ENCODE measurements at regions not wholly inside any gene's neighbourhood (a gene's known extent, or its start where the extent isn't known, plus 50 kb on each side); places are given as distances from the start of the nearest gene placed in this dataset.

- H3K36me3 Mint-ChIP-seq (ENCODE audit: low read depth) = no peaks in the 10 kb centered on the region
- H3K9me3 Mint-ChIP-seq = no peaks in the 10 kb centered on the region
- H3K27ac Mint-ChIP-seq = no peak overlapping the region
- WGBS, 2 experiments (ENCODE audit: insufficient coverage in 1 of 2, insufficient read length in 1 of 2) = 89 to 95% methylated on average over 3 to 6 of the region's 6 CpGs
- TF ChIP-seq CTCF (conservative IDR thresholded peaks at IDR 0.05) = no peak
- no peaks in the 10 kb centered on the region for H3K27me3 ChIP-seq (ENCODE audit: control insufficient read depth, insufficient read depth, low read length, poor library complexity, severe bottlenecking)
- no peaks in the 10 kb centered on the region for H3K4me1 ChIP-seq (ENCODE audit: control insufficient read depth, insufficient read depth, low read length)
- H3K9ac ChIP-seq (ENCODE audit: extremely low read depth, low read length, poor library complexity, severe bottlenecking) = no peak overlapping the region
- peaks cover 5% of the 10 kb centered on the region for H3K4me1 Mint-ChIP-seq
- peaks cover 4% of the 10 kb centered on the region for H3K27me3 Mint-ChIP-seq (ENCODE audit: insufficient read depth)
- H3K27ac ChIP-seq (ENCODE audit: low read depth, low read length) = no peak overlapping the region
- no peaks in the 10 kb centered on the region for H3K9me3 ChIP-seq (ENCODE audit: control insufficient read depth, low read length)
- H3K36me3 ChIP-seq (ENCODE audit: control insufficient read depth, insufficient read depth, low read length) = no peaks in the 10 kb centered on the region
- DNase-seq = no peak
- no peak overlapping the region for H3K4me3 Mint-ChIP-seq
- no peak overlapping the region for H3K4me3 ChIP-seq (ENCODE audit: low read length)
These were observed 365.3 kb upstream of the ZFHX3 start for GRCh38 chr16:73413091-73413829.

- H3K27me3 Mint-ChIP-seq (ENCODE audit: insufficient read depth) = peaks cover 2% of the 10 kb centered on the region
- no peak for TF ChIP-seq CTCF (conservative IDR thresholded peaks at IDR 0.05)
- no peaks in the 10 kb centered on the region for H3K36me3 Mint-ChIP-seq (ENCODE audit: low read depth)
- no peak overlapping the region for H3K4me3 Mint-ChIP-seq
- Histone ChIP-seq H3K27ac (ENCODE audit: low read depth, low read length) (no peak overlapping the region), H3K36me3 (ENCODE audit: control insufficient read depth, insufficient read depth, low read length) (no peaks in the 10 kb centered on the region), H3K4me3 (ENCODE audit: low read length) (no peak overlapping the region), H3K27me3 (ENCODE audit: control insufficient read depth, insufficient read depth, low read length, poor library complexity, severe bottlenecking) (no peaks in the 10 kb centered on the region), H3K9me3 (ENCODE audit: control insufficient read depth, low read length) (no peaks in the 10 kb centered on the region), H3K9ac (ENCODE audit: extremely low read depth, low read length, poor library complexity, severe bottlenecking) (no peak overlapping the region), H3K4me1 (ENCODE audit: control insufficient read depth, insufficient read depth, low read length) (no peaks in the 10 kb centered on the region)
- DNase-seq = no peak
- H3K9me3 Mint-ChIP-seq = no peaks in the 10 kb centered on the region
- no peak overlapping the region for H3K27ac Mint-ChIP-seq
- WGBS, 2 experiments (ENCODE audit: insufficient coverage in 1 of 2, insufficient read length in 1 of 2) = 93 to 98% methylated on average over 4 to 7 of the region's 7 CpGs
- peaks cover 9% of the 10 kb centered on the region for H3K4me1 Mint-ChIP-seq
These were observed 364.5 kb upstream of the ZFHX3 start for GRCh38 chr16:73412416-73412815.

GRCh38 chr16:73408716-73409115, 360.8 kb upstream of the ZFHX3 start:
- WGBS, 2 experiments (ENCODE audit: insufficient coverage in 1 of 2, insufficient read length in 1 of 2) = 87 to 93% methylated on average over 6 of the region's 6 CpGs
- no peak for TF ChIP-seq CTCF (conservative IDR thresholded peaks at IDR 0.05)
- H3K36me3 Mint-ChIP-seq (ENCODE audit: low read depth) = no peaks in the 10 kb centered on the region
- H3K27me3 Mint-ChIP-seq (ENCODE audit: insufficient read depth) = peaks cover 11% of the 10 kb centered on the region
- H3K9me3 Mint-ChIP-seq = no peaks in the 10 kb centered on the region
- no peak overlapping the region for H3K4me3 Mint-ChIP-seq
- H3K4me1 ChIP-seq (ENCODE audit: control insufficient read depth, insufficient read depth, low read length) = no peaks in the 10 kb centered on the region
- H3K4me3 ChIP-seq (ENCODE audit: low read length) = no peak overlapping the region
- peaks cover 22% of the 10 kb centered on the region for H3K4me1 Mint-ChIP-seq
- H3K9ac ChIP-seq (ENCODE audit: extremely low read depth, low read length, poor library complexity, severe bottlenecking) = no peak overlapping the region
- no peak overlapping the region for H3K27ac Mint-ChIP-seq
- no peaks in the 10 kb centered on the region for H3K36me3 ChIP-seq (ENCODE audit: control insufficient read depth, insufficient read depth, low read length)
- no peak for DNase-seq
- no peak overlapping the region for H3K27ac ChIP-seq (ENCODE audit: low read depth, low read length)
- H3K27me3 ChIP-seq (ENCODE audit: control insufficient read depth, insufficient read depth, low read length, poor library complexity, severe bottlenecking) = no peaks in the 10 kb centered on the region
- H3K9me3 ChIP-seq (ENCODE audit: control insufficient read depth, low read length) = no peaks in the 10 kb centered on the region

Measured in endodermal cell (in vitro differentiated cells).